NK-92 treated with Interleukin-12 subunit alpha and Interleukin-12 subunit beta, amount 100 ng/mL, for 24 hours (cell line): ENCODE measurements at regions not wholly inside any gene's neighbourhood (a gene's known extent, or its start where the extent isn't known, plus 50 kb on each side); places are given as distances from the start of the nearest gene placed in this dataset.
"Not testable (repeated sequence)": the region's sequence is repeated elsewhere in the genome, so short reads cannot be mapped to it uniquely, and the experiment has no call there.

ENCODE experiments used
- DNase-seq: peaks from one replicate; lab custom pipeline; 2025; lab: John Stamatoyannopoulos, UW

DNA sequence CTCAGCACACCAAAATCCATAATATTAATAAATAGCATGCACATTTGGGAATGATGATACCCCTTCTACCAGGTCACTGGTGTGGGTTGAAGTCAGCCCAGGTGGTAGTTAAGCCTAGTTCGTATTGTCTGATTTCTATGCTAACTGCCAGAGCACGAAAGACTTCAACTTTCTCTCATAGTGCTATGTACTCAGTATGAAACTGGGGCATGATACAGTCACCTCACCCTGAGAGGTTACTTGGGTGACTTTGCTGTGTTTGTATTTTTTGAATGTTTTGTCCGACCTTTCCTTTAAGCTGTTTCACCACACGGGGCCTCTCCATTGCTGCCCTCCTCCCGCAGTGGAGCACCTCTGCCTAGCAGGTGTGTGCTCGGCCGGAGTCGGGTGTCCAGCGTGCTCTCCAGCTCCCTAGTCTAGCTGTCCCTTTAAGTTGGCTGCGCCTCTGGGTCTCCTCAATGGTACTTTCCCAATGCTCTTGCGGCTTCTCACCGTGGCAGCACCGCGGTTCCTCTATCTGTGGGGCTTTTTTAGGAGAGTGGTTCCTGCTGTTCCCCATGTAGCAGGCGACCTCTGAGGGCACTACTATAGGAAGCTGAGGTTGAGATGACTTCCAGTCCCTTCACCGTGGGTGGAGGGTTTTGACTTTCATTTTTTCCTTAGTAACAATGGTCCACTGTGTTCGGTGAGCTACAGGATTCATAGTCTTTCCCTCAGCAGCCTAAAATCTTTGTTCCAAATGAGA, 524.0 kb upstream of the PFKP start:
- no peak for DNase-seq

GRCh38 chr10:2541176-2541575, 526.2 kb upstream of the PFKP start:
- no peak for DNase-seq

- DNase-seq = no peak
Measured at GRCh38 chr10:2529945-2530344, 537.4 kb upstream of the PFKP start.

DNA sequence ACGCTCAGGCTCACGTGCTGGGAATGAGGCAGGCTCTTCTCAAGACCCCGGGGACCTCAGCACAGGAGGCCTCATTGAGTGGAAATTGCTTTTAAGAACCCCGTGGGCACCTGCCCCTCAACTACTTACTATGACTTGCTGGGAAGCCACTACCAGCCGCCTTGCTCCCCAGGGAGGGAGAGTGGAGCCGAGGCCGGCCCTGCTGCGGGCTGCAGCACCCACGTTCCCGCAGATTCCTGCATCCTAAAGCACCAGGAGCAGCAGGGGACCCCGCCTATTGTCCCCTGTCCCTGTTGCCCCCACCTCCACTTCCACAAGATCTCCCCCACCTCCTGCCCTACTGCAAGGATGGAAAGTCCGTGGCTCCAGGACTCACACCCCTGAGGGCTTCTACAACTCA, 541.6 kb upstream of the PFKP start:
- DNase-seq = no peak

DNA sequence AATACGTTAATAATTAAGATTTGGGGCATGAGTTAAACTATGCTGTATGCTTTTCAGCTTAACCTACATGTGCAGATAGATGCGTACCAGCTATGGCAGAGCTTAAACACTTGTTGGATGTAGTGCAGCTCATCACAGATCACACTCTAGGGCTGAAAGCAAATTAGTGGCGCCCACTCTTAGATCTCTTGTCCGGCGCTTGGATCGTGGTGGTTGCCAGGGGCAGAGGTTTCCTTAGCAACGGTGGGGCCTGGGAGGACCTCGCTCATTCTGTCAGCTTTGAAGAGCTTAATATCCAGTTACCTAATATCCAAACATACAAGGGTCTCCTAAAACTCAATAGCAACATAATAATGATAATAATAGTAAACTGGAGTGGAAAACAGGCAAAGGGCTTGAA, 548.2 kb upstream of the PFKP start:
- DNase-seq = no peak

GRCh38 chr10:2509081-2509531, 558.2 kb upstream of the PFKP start:
- no peak for DNase-seq

DNA sequence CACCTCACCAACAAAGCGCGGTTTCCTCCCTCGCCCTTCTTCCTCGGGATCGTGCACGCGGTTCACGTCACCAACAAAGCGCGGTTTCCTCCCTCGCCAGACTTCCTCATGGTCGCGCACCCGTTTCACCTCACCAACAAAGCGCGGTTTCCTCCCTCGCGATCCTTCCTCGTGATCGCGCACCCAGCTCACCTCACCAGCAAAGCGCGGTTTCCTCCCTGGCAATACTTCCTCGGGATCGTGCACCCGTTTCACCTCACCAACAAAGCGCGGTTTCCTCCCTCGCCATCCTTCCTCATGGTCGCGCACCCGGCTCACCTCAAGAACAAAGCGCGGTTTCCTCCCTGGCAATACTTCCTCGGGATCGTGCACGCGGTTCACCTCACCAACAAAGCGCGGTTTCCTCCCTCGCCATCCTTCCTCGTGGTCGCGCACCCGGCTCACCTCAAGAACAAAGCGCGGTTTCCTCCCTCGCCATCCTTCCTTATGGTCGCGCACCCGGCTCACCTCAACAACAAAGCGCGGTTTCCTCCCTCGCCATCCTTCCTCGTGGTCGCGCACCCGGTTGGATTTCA, 565.9 kb upstream of the PFKP start:
- not testable (repeated sequence) for DNase-seq

DNA sequence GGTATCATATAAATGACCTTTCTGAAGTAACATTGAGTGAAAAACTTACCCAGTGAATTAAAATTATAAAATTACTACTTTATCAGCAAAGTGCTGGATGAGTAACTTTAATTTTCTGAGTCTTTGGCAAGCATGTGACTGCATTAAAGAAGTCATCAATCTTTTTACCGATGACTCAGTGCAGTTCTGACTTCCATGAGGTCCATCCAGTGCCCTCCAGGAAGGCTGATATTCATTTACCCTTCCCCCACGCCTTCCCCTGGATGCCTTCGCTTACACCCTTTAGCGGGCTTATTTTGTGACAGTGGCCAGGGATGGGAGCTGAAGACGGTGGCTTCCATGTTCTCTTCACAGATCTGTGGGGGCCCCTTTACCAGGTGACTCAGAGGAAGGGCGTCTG, 572.9 kb upstream of the PFKP start:
- DNase-seq = no peak

GRCh38 chr10:2488446-2489005, 578.8 kb upstream of the PFKP start:
- no peak for DNase-seq

GRCh38 chr10:2487921-2488320, 579.4 kb upstream of the PFKP start:
- DNase-seq = no peak

GRCh38 chr10:2478656-2479055, 588.7 kb upstream of the PFKP start:
- DNase-seq = no peak

- no peak for DNase-seq
Measured at GRCh38 chr10:2476812-2477553, 590.4 kb upstream of the PFKP start.

- no peak for DNase-seq
Measured at GRCh38 chr10:2476218-2476811, 591.0 kb upstream of the PFKP start.

DNA sequence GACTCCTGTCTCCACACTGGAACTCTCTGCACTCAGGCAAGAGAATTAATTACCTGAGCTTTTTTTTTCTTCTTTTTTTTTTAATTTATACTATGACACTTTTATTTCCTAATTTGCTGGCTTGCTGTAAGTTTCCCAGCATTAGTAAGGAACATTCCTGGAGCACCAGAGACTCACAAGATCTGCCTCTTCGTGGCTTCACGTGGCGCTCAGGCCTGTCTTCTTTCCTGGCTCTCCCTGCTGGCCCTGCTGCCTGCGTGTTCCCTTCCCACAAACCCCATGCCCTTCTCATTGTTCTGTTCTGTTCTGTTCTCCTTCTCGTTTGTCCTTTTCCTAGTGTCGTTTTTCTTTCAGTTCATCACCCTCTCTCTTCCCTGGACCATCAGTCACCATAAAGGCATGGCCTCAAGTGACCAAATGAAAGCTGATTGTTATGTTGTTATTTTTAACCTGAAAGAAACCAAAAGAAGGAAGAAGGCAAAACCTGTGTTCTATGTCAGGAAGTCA, 591.6 kb upstream of the PFKP start:
- DNase-seq = no peak

- DNase-seq = no peak
Measured at GRCh38 chr10:2471811-2472210, 595.5 kb upstream of the PFKP start.

- DNase-seq = no peak
Measured at GRCh38 chr10:2469802-2470201, 597.5 kb upstream of the PFKP start.

GRCh38 chr10:2464483-2464882, 602.9 kb upstream of the PFKP start:
- no peak for DNase-seq

GRCh38 chr10:2463316-2463715, 604.0 kb upstream of the PFKP start:
- DNase-seq = no peak

DNA sequence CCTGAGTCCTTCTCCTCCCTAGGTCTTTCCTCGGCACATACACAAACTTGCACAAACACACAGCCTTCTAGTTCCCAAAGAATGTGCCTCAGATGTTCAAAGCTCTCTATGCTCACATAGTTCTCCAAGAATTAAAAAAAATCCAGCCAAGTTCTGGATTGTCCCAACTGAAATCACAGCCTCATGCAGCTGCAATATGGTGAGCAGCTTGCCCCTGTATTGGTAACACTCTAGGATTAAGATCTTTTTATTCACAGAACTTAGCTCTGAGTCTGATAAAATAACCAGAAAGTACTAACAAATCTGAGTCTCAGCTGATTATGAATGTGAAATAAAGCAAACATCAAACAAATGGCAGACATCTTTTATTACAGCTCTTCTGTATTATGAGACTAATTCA, 604.8 kb upstream of the PFKP start:
- DNase-seq = no peak

DNA sequence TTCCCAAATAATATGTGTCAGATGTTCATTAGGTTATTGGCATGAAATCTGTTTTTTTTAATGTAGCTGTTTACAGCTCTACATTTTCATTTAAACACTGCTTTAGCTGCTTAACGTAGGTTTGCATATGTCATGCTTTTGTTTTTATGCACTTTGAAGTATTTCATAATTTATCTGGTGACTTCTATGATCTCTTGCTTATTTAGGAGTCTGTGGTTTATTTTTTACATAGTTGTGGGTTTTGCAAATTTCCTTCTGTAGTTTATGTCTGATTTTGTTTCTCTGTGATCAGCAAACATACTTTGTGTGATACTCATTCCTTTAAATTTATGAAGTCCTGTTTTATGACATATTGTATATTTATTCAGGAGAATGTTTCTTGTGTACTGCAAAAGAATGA, 606.5 kb upstream of the PFKP start:
- no peak for DNase-seq

- no peak for DNase-seq
Measured at GRCh38 chr10:2459713-2460112, 607.6 kb upstream of the PFKP start.

- DNase-seq = no peak
Measured at GRCh38 chr10:2456834-2457233, 610.5 kb upstream of the PFKP start.
